HL-60 (cell line): ENCODE measurements at regions not wholly inside any gene's neighbourhood (a gene's known extent, or its start where the extent isn't known, plus 50 kb on each side); places are given as distances from the start of the nearest gene placed in this dataset.

Source experiments
- CTCF ChIP-seq: IDR thresholded peaks from one replicate; pipeline ENCODE4 v1.5.1; 2011; ENCODE audit warnings: low read length, control low read depth, inconsistent platforms; ENCODE audit not compliant: insufficient read depth
- SPI1 ChIP-seq: IDR thresholded peaks from 2 replicates; pipeline ENCODE4 v1.6.1; 2012; ENCODE audit warnings: low read depth, mild to moderate bottlenecking, borderline replicate concordance

GRCh38 chr21:18602711-18603110 lies 199.1 kb upstream of the TMPRSS15 start:
- TF ChIP-seq SPI1 (no peak), CTCF (no peak)
